ENCODE measurements at regions not wholly inside any gene's neighbourhood (a gene's known extent, or its start where the extent isn't known, plus 50 kb on each side); places are given as distances from the start of the nearest gene placed in this dataset.

- TF ChIP-seq POLR2A (IDR thresholded peaks at IDR 0.05; ENCODE audit: low read length) (no peak), GATA1 (IDR thresholded peaks at IDR 0.05; ENCODE audit: low read depth, low read length) (no peak)
These were observed 78.3 kb downstream of the RMI2 start for GRCh38 chr16:11423315-11424117.
